K562 (cell line): ENCODE measurements at regions not wholly inside any gene's neighbourhood (a gene's known extent, or its start where the extent isn't known, plus 50 kb on each side); places are given as distances from the start of the nearest gene placed in this dataset.

Experiments
- ATAC-seq: fragments of 200-7000 bp; cut with Tn5 transposase; 3 replicates; pipeline ENCODE4 v1.9.1; 2020; ENCODE audit warnings: moderate library complexity
- BruUV-seq: library from RNA; stranded (reverse); fragments of 400-500 nt; replicated peaks from 2 replicates; lab custom pipeline; 2021; lab: Mats Ljungman, UMichigan
- CTCF ChIA-PET: fragments of 300-600 bp; formaldehyde crosslinking; extraction: SDS; loops from one replicate; lab custom pipeline; 2021; ENCODE audit warnings: low intra/inter-chr PET ratio; lab: Yijun Ruan, JAX
- POLR2A ChIA-PET: fragments of 300-600, 350-650 bp; sonication (Branson Sonifier 250); formaldehyde crosslinking; extraction: SDS; loops from one replicate; lab custom pipeline; 2021; ENCODE audit warnings: antibody characterized with exemption, inconsistent platforms; lab: Yijun Ruan, JAX
- DNase-seq, 4 experiments: peaks; one replicate each; pipeline versions ENCODE4 v3.0.0 to v3.0.0-alpha.2; 2011 to 2018; ENCODE audit warnings: low spot score in 3 of 4, mixed read lengths in 3 of 4; ENCODE audit errors: extremely low read depth in 1 of 4
- FAIRE-seq: peaks from 2 replicates; lab custom pipeline; 2011; peaks lifted over from hg19 to GRCh38; lab: Jason Lieb, UNC
- H2AFZ ChIP-seq: 2 replicates; pipeline ENCODE4 v1.6.0; 2011; ENCODE audit warnings: low read depth, low read length, control low read depth, inconsistent platforms
- H3K27ac ChIP-seq: fragments of 200-600 bp; 3 replicates; pipeline ENCODE4 v1.8.0; 2011; ENCODE audit warnings: low read depth, mild to moderate bottlenecking, control low read depth, inconsistent platforms, low read length, moderate library complexity, mixed read lengths; ENCODE audit errors: extremely low read depth
- H3K27me3 ChIP-seq, 2 experiments: fragments of 300-600 bp in 1 of 2; 2 replicates in 1 of 2; 3 replicates in 1 of 2; pipeline versions ENCODE4 v1.6.0 to v1.8.0; 2011; ENCODE audit warnings: inconsistent platforms in 2 of 2, low read length in 2 of 2, mild to moderate bottlenecking in 1 of 2, mixed read lengths in 1 of 2, moderate library complexity in 1 of 2; ENCODE audit not compliant: control insufficient read depth in 2 of 2, insufficient read depth in 2 of 2
- H3K36me3 ChIP-seq: fragments of 300-600 bp; 3 replicates; pipeline ENCODE4 v1.8.0; 2011; ENCODE audit warnings: mild to moderate bottlenecking, low read length, inconsistent platforms; ENCODE audit not compliant: control insufficient read depth, insufficient read depth
- H3K4me1 ChIP-seq, 2 experiments: fragments of 200-600 bp in 1 of 2; replicated peaks in 1 of 2; 2 replicates in 1 of 2; 3 replicates in 1 of 2; pipeline versions ENCODE4 v1.5.1 to v1.8.0; 2011; ENCODE audit warnings: inconsistent platforms in 2 of 2, low read length in 2 of 2, mild to moderate bottlenecking in 1 of 2, mixed read lengths in 1 of 2, moderate library complexity in 1 of 2; ENCODE audit not compliant: control insufficient read depth in 2 of 2, insufficient read depth in 2 of 2
- H3K4me2 ChIP-seq: 2 replicates; pipeline ENCODE4 v1.6.1; 2011; ENCODE audit warnings: low read length, control low read depth, inconsistent platforms, mixed read lengths; ENCODE audit not compliant: insufficient read depth
- H3K4me3 ChIP-seq: fragments of 200-600 bp; sonication (generic), shearing (Covaris generic); 2 replicates; pipeline ENCODE4 v1.5.1; 2016; ENCODE audit warnings: control low read depth, inconsistent platforms
- H3K79me2 ChIP-seq: fragments of 200-600 bp; 3 replicates; pipeline ENCODE4 v1.8.0; 2011; ENCODE audit warnings: low read length, inconsistent platforms; ENCODE audit not compliant: control insufficient read depth, insufficient read depth
- H3K9ac ChIP-seq, 2 experiments: 2 replicates each; pipeline versions ENCODE4 v1.6.0 to v1.6.1; 2011; ENCODE audit warnings: low read depth in 2 of 2, low read length in 2 of 2, control low read depth in 1 of 2, inconsistent platforms in 1 of 2, mild to moderate bottlenecking in 1 of 2, mixed read lengths in 1 of 2; ENCODE audit not compliant: insufficient read depth in 1 of 2
- H3K9me1 ChIP-seq: one replicate; pipeline ENCODE4 v1.6.0; 2011; ENCODE audit warnings: inconsistent platforms, mild to moderate bottlenecking, low read length, moderate library complexity; ENCODE audit not compliant: control insufficient read depth, insufficient read depth
- H3K9me3 ChIP-seq: replicated peaks from 2 replicates; pipeline ENCODE4 v1.5.1; 2011; ENCODE audit warnings: low read depth, low read length, inconsistent platforms; ENCODE audit not compliant: control insufficient read depth, insufficient read depth
- H4K20me1 ChIP-seq: replicated peaks from 2 replicates; pipeline ENCODE4 v1.6.1; 2011; ENCODE audit warnings: low read length, inconsistent platforms, mixed read lengths; ENCODE audit not compliant: control insufficient read depth, insufficient read depth
- WGBS: fragments of 100-300 bp; shearing (Covaris generic); methylation state at CpG from one replicate; pipeline ENCODE4 v1.1.6; 2016; ENCODE audit warnings: low coverage, mixed read lengths; ENCODE audit not compliant: insufficient coverage; ENCODE audit errors: missing lambda C conversion rate; 5-methylcytosine and 5-hydroxymethylcytosine counted together
- in situ Hi-C: fragments of 300-500 bp; cut with MboI; formaldehyde crosslinking; loops from 4 replicates; pipeline ENCODE4 v1.15.0; 2018; ENCODE audit warnings: inconsistent platforms, mixed read lengths
- intact Hi-C: fragments of 100-400 bp; cut with micrococcal nuclease; formaldehyde crosslinking; loops from 2 replicates; pipeline ENCODE4 v1.14.2; 2022
- TF ChIP-seq, protein P1 (sequence below): IDR thresholded peaks from 2 replicates; pipeline ENCODE4 v1.6.1; 2014; ENCODE audit warnings: antibody characterized with exemption
- TF ChIP-seq, protein P2 (sequence below): fragments of 450-650 bp; formaldehyde crosslinking; IDR thresholded peaks from 2 replicates; pipeline ENCODE4 v1.4.0; 2022; ENCODE audit warnings: missing genetic modification characterization
- TF ChIP-seq, protein P3 (sequence below): fragments of 250-450 bp; sonication (Bioruptor Pico); IDR thresholded peaks from 2 replicates; pipeline ENCODE4 v1.5.0; 2020; ENCODE audit warnings: mild to moderate bottlenecking

DNA sequence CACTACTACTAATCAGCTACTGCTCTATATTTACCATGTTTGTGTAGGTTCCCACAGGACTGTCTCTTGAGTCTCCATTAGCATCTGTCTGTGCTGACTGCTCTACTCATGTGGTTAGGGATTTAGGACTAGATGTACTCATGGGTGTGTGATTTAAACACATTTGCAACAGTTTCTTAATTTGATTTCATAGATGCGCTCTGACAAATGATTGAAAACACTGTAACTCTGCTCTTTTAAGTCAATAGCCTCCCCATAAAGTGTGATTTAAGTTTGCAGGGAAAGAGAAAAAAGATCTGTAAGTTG is 809.3 kb downstream of the NCAM2 start:
- no peak for DNase-seq
- H3K27ac ChIP-seq = no peak overlapping the region
- H3K4me3 ChIP-seq = no peak overlapping the region
- H3K79me2 ChIP-seq = no peaks in the 10 kb centered on the region
- no peak for ATAC-seq
- CTCF ChIA-PET = no interaction called here
- H3K4me2 ChIP-seq = no peak overlapping the region
- H3K9ac ChIP-seq = no peak overlapping the region
- H4K20me1 ChIP-seq = no peaks in the 10 kb centered on the region
- no peaks in the 10 kb centered on the region for H3K4me1 ChIP-seq
- H3K36me3 ChIP-seq = no peaks in the 10 kb centered on the region
- H3K27me3 ChIP-seq = no peaks in the 10 kb centered on the region
- POLR2A ChIA-PET = no interaction called here
- in situ Hi-C loops = no loop called here
- H3K9me1 ChIP-seq = no peaks in the 10 kb centered on the region
- no peaks in the 10 kb centered on the region for H3K9me3 ChIP-seq
- intact Hi-C loops = no loop called here
- no peak overlapping the region for H2AFZ ChIP-seq
- BruUV-seq = no TSS peak
- TF ChIP-seq, protein P1, sequence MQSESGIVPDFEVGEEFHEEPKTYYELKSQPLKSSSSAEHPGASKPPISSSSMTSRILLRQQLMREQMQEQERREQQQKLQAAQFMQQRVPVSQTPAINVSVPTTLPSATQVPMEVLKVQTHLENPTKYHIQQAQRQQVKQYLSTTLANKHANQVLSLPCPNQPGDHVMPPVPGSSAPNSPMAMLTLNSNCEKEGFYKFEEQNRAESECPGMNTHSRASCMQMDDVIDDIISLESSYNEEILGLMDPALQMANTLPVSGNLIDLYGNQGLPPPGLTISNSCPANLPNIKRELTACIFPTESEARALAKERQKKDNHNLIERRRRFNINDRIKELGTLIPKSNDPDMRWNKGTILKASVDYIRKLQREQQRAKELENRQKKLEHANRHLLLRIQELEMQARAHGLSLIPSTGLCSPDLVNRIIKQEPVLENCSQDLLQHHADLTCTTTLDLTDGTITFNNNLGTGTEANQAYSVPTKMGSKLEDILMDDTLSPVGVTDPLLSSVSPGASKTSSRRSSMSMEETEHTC = no peak
- TF ChIP-seq, protein P2, sequence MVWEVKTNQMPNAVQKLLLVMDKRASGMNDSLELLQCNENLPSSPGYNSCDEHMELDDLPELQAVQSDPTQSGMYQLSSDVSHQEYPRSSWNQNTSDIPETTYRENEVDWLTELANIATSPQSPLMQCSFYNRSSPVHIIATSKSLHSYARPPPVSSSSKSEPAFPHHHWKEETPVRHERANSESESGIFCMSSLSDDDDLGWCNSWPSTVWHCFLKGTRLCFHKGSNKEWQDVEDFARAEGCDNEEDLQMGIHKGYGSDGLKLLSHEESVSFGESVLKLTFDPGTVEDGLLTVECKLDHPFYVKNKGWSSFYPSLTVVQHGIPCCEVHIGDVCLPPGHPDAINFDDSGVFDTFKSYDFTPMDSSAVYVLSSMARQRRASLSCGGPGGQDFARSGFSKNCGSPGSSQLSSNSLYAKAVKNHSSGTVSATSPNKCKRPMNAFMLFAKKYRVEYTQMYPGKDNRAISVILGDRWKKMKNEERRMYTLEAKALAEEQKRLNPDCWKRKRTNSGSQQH (CRISPR knock-in tag) = no peak
- TF ChIP-seq, protein P3, sequence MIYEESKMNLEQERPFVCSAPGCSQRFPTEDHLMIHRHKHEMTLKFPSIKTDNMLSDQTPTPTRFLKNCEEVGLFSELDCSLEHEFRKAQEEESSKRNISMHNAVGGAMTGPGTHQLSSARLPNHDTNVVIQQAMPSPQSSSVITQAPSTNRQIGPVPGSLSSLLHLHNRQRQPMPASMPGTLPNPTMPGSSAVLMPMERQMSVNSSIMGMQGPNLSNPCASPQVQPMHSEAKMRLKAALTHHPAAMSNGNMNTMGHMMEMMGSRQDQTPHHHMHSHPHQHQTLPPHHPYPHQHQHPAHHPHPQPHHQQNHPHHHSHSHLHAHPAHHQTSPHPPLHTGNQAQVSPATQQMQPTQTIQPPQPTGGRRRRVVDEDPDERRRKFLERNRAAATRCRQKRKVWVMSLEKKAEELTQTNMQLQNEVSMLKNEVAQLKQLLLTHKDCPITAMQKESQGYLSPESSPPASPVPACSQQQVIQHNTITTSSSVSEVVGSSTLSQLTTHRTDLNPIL (CRISPR knock-in tag) = no peak
- FAIRE-seq = no peak
- WGBS = 0% methylated on average over 1 of the region's 1 CpG
